Activated B cell treated with CpG ODN at 0.5 μM for 24 hours (primary cell): ENCODE measurements at regions not wholly inside any gene's neighbourhood (a gene's known extent, or its start where the extent isn't known, plus 50 kb on each side); places are given as distances from the start of the nearest gene placed in this dataset.

Source experiments
- ATAC-seq: fragments of 200-7000 bp; cut with Tn5 transposase; one replicate; pipeline ENCODE4 v1.10.0; 2021; ENCODE audit warnings: low read depth, mild to moderate bottlenecking, moderate library complexity
- CTCF ChIA-PET: fragments of 350-600 bp; sonication (Branson Sonifier 250); formaldehyde crosslinking; loops from one replicate; lab custom pipeline; 2021; ENCODE audit warnings: antibody characterized with exemption; lab: Charles Lee
- POLR2A ChIA-PET: fragments of 350-600 bp; sonication (Branson Sonifier 250); formaldehyde crosslinking; loops from one replicate; lab custom pipeline; 2021; ENCODE audit warnings: antibody characterized with exemption; lab: Charles Lee
- DNase-seq: peaks from one replicate; pipeline ENCODE4 v3.0.0; 2022
- H3K27ac Mint-ChIP-seq: one replicate; pipeline ENCODE4 v1.8.0; 2020; ENCODE audit warnings: mixed read lengths
- H3K27me3 Mint-ChIP-seq: one replicate; pipeline ENCODE4 v1.8.0; 2021; ENCODE audit warnings: mixed read lengths
- H3K36me3 Mint-ChIP-seq: one replicate; pipeline ENCODE4 v1.8.0; 2021; ENCODE audit warnings: low read depth, mixed read lengths
- H3K4me1 Mint-ChIP-seq: one replicate; pipeline ENCODE4 v1.8.0; 2021; ENCODE audit warnings: mixed read lengths
- H3K4me3 Mint-ChIP-seq: one replicate; pipeline ENCODE4 v1.8.0; 2020; ENCODE audit warnings: mild to moderate bottlenecking, mixed read lengths
- H3K9me3 Mint-ChIP-seq: one replicate; pipeline ENCODE4 v1.8.0; 2020; ENCODE audit warnings: mixed read lengths
- CTCF ChIP-seq: fragments of 200-600 bp; IDR thresholded peaks from one replicate; pipeline ENCODE4 v1.8.0; 2022; ENCODE audit warnings: antibody characterized with exemption, mild to moderate bottlenecking
- intact Hi-C: fragments of 100-400 bp; cut with micrococcal nuclease; formaldehyde crosslinking; loops from one replicate; pipeline ENCODE4 v1.15.1; 2024

GRCh38 chr10:58963723-58964124 is 212.7 kb upstream of the PHYHIPL start:
- no peak for ATAC-seq
- DNase-seq, result no peak
- H3K4me1 Mint-ChIP-seq, result no peaks in the 10 kb centered on the region
- no peak for TF ChIP-seq CTCF
- POLR2A ChIA-PET, result no interaction called here
- no peaks in the 10 kb centered on the region for H3K9me3 Mint-ChIP-seq
- H3K4me3 Mint-ChIP-seq, result no peak overlapping the region
- CTCF ChIA-PET, result no interaction called here
- H3K27me3 Mint-ChIP-seq, result peaks cover 7% of the 10 kb centered on the region
- intact Hi-C loops, result no loop called here
- H3K36me3 Mint-ChIP-seq, result no peaks in the 10 kb centered on the region
- no peak overlapping the region for H3K27ac Mint-ChIP-seq

GRCh38 chr10:58965855-58966254 is 210.6 kb upstream of the PHYHIPL start:
- Mint-ChIP-seq H3K36me3 (no peaks in the 10 kb centered on the region), H3K4me3 (no peak overlapping the region), H3K9me3 (no peaks in the 10 kb centered on the region), H3K27me3 (peaks cover 13% of the 10 kb centered on the region), H3K4me1 (no peaks in the 10 kb centered on the region), H3K27ac (no peak overlapping the region)
- intact Hi-C loops, result no loop called here
- ATAC-seq, result no peak
- POLR2A ChIA-PET, result no interaction called here
- DNase-seq, result no peak
- CTCF ChIA-PET, result no interaction called here
- no peak for TF ChIP-seq CTCF

- Mint-ChIP-seq H3K4me1 (no peaks in the 10 kb centered on the region), H3K27ac (no peak overlapping the region), H3K9me3 (no peaks in the 10 kb centered on the region), H3K36me3 (no peaks in the 10 kb centered on the region), H3K4me3 (no peak overlapping the region), H3K27me3 (peaks cover 13% of the 10 kb centered on the region)
- ChIA-PET CTCF (interaction anchor here (1.0 kb wide), 1 partner anchor 12 kb away, joined by 3 read pairs; no protein-coding TSS in a partner anchor), POLR2A (no interaction called here)
- ATAC-seq (no peak), DNase-seq (no peak)
- intact Hi-C loops, result no loop called here
- no peak for TF ChIP-seq CTCF
Measured at GRCh38 chr10:58967551-58968388, 208.7 kb upstream of the PHYHIPL start.

- Mint-ChIP-seq H3K4me3 (no peak overlapping the region), H3K27ac (no peak overlapping the region), H3K4me1 (no peaks in the 10 kb centered on the region), H3K36me3 (no peaks in the 10 kb centered on the region), H3K27me3 (peaks cover 15% of the 10 kb centered on the region), H3K9me3 (no peaks in the 10 kb centered on the region)
- DNase-seq (no peak), ATAC-seq (no peak)
- CTCF ChIA-PET, result interaction anchor here (1.0 kb wide), 2 partner anchors 12 to 16 kb away, joined by 3 read pairs; no protein-coding TSS in a partner anchor
- intact Hi-C loops, result no loop called here
- TF ChIP-seq CTCF, result no peak
- POLR2A ChIA-PET, result no interaction called here
Measured at GRCh38 chr10:58968389-58968755, 208.1 kb upstream of the PHYHIPL start.

GRCh38 chr10:58969576-58969975 is 206.9 kb upstream of the PHYHIPL start:
- no peak for TF ChIP-seq CTCF
- Mint-ChIP-seq H3K27ac (no peak overlapping the region), H3K4me1 (no peaks in the 10 kb centered on the region), H3K27me3 (peaks cover 15% of the 10 kb centered on the region), H3K4me3 (no peak overlapping the region), H3K9me3 (no peaks in the 10 kb centered on the region), H3K36me3 (no peaks in the 10 kb centered on the region)
- no peak for DNase-seq
- intact Hi-C loops, result no loop called here
- ATAC-seq, result no peak
- CTCF ChIA-PET, result interaction anchor here (1.0 kb wide), 1 partner anchor 18 kb away, joined by 3 read pairs; no protein-coding TSS in a partner anchor
- POLR2A ChIA-PET, result no interaction called here
